ENCODE measurements at regions not wholly inside any gene's neighbourhood (a gene's known extent, or its start where the extent isn't known, plus 50 kb on each side); places are given as distances from the start of the nearest gene placed in this dataset.

GRCh38 chr10:84718877-84719616 lies 390.7 kb downstream of the CCSER2 start:
- TF ChIP-seq CTCF (IDR thresholded peaks at IDR 0.05; ENCODE audit: insufficient read depth, low read depth, low read length) (no peak), EZH2 (IDR thresholded peaks at IDR 0.05; ENCODE audit: insufficient read depth, low read length) (no peak)
